ENCODE measurements at regions not wholly inside any gene's neighbourhood (a gene's known extent, or its start where the extent isn't known, plus 50 kb on each side); places are given as distances from the start of the nearest gene placed in this dataset.

GRCh38 chr2:238689331-238689730 lies 158.6 kb upstream of the TWIST2 start:
- H3K79me2 ChIP-seq (ENCODE audit: low read length), result no peaks in the 10 kb centered on the region
- H3K4me2 ChIP-seq (ENCODE audit: low read length), result no peak overlapping the region
- no peak overlapping the region for H3K27ac ChIP-seq (ENCODE audit: low read length)

GRCh38 chr2:238689871-238690389 lies 158.0 kb upstream of the TWIST2 start:
- H3K27ac ChIP-seq (ENCODE audit: low read length), result no peak overlapping the region

More at GRCh38 chr2:238689331-238689730, 158.6 kb upstream of the TWIST2 start:
- H2AFZ ChIP-seq (ENCODE audit: low read depth, low read length), result no peak overlapping the region
- H3K4me1 ChIP-seq (ENCODE audit: low read length), result no peaks in the 10 kb centered on the region
- no peak for TF ChIP-seq CTCF (IDR thresholded peaks at IDR 0.05; ENCODE audit: low read depth, low read length)
- TF ChIP-seq EZH2phosphoT487 (IDR thresholded peaks at IDR 0.05; ENCODE audit: low read depth), result no peak
- no peak overlapping the region for H3K4me3 ChIP-seq (ENCODE audit: low read length)
- no peaks in the 10 kb centered on the region for H3K36me3 ChIP-seq (replicated peaks; ENCODE audit: low read depth, low read length)
- no peak overlapping the region for H3K9ac ChIP-seq (ENCODE audit: low read length)
- no peaks in the 10 kb centered on the region for H3K9me3 ChIP-seq (ENCODE audit: insufficient read depth, low read length)
- H3K27me3 ChIP-seq (ENCODE audit: low read depth, low read length), result no peaks in the 10 kb centered on the region
- H4K20me1 ChIP-seq (ENCODE audit: insufficient read depth, low read length), result no peaks in the 10 kb centered on the region

GRCh38 chr2:238690511-238690910 lies 157.4 kb upstream of the TWIST2 start:
- no peaks in the 10 kb centered on the region for H3K36me3 ChIP-seq (replicated peaks; ENCODE audit: low read depth, low read length)
- no peak overlapping the region for H3K9ac ChIP-seq (ENCODE audit: low read length)
- no peak overlapping the region for H3K27ac ChIP-seq (ENCODE audit: low read length)
- no peak overlapping the region for H3K4me2 ChIP-seq (ENCODE audit: low read length)
- no peaks in the 10 kb centered on the region for H4K20me1 ChIP-seq (ENCODE audit: insufficient read depth, low read length)
- no peaks in the 10 kb centered on the region for H3K9me3 ChIP-seq (ENCODE audit: insufficient read depth, low read length)
- H2AFZ ChIP-seq (ENCODE audit: low read depth, low read length), result no peak overlapping the region
- TF ChIP-seq CTCF (IDR thresholded peaks at IDR 0.05; ENCODE audit: low read depth, low read length), result no peak
- no peak for TF ChIP-seq EZH2phosphoT487 (IDR thresholded peaks at IDR 0.05; ENCODE audit: low read depth)
- no peaks in the 10 kb centered on the region for H3K4me1 ChIP-seq (ENCODE audit: low read length)
- no peaks in the 10 kb centered on the region for H3K27me3 ChIP-seq (ENCODE audit: low read depth, low read length)
- no peaks in the 10 kb centered on the region for H3K79me2 ChIP-seq (ENCODE audit: low read length)
- no peak overlapping the region for H3K4me3 ChIP-seq (ENCODE audit: low read length)

More at GRCh38 chr2:238689871-238690389, 158.0 kb upstream of the TWIST2 start:
- Histone ChIP-seq H2AFZ (ENCODE audit: low read depth, low read length) (no peak overlapping the region), H3K36me3 (replicated peaks; ENCODE audit: low read depth, low read length) (no peaks in the 10 kb centered on the region), H3K27me3 (ENCODE audit: low read depth, low read length) (no peaks in the 10 kb centered on the region), H3K4me2 (ENCODE audit: low read length) (no peak overlapping the region), H3K9me3 (ENCODE audit: insufficient read depth, low read length) (no peaks in the 10 kb centered on the region), H3K79me2 (ENCODE audit: low read length) (no peaks in the 10 kb centered on the region), H3K9ac (ENCODE audit: low read length) (no peak overlapping the region), H4K20me1 (ENCODE audit: insufficient read depth, low read length) (no peaks in the 10 kb centered on the region), H3K4me3 (ENCODE audit: low read length) (no peak overlapping the region), H3K4me1 (ENCODE audit: low read length) (no peaks in the 10 kb centered on the region)
- TF ChIP-seq CTCF (IDR thresholded peaks at IDR 0.05; ENCODE audit: low read depth, low read length), result no peak
- no peak for TF ChIP-seq EZH2phosphoT487 (IDR thresholded peaks at IDR 0.05; ENCODE audit: low read depth)

GRCh38 chr2:238691596-238692491 lies 156.0 kb upstream of the TWIST2 start:
- Histone ChIP-seq H3K4me3 (ENCODE audit: low read length) (no peak overlapping the region), H3K9me3 (ENCODE audit: insufficient read depth, low read length) (no peaks in the 10 kb centered on the region), H3K4me2 (ENCODE audit: low read length) (no peak overlapping the region), H3K79me2 (ENCODE audit: low read length) (no peaks in the 10 kb centered on the region), H3K4me1 (ENCODE audit: low read length) (no peaks in the 10 kb centered on the region), H3K36me3 (replicated peaks; ENCODE audit: low read depth, low read length) (no peaks in the 10 kb centered on the region), H2AFZ (ENCODE audit: low read depth, low read length) (no peak overlapping the region), H3K27ac (ENCODE audit: low read length) (no peak overlapping the region), H4K20me1 (ENCODE audit: insufficient read depth, low read length) (no peaks in the 10 kb centered on the region), H3K9ac (ENCODE audit: low read length) (no peak overlapping the region), H3K27me3 (ENCODE audit: low read depth, low read length) (no peaks in the 10 kb centered on the region)
- TF ChIP-seq CTCF (IDR thresholded peaks at IDR 0.05; ENCODE audit: low read depth, low read length) (no peak), EZH2phosphoT487 (IDR thresholded peaks at IDR 0.05; ENCODE audit: low read depth) (no peak)
